ENCODE measurements at regions not wholly inside any gene's neighbourhood (a gene's known extent, or its start where the extent isn't known, plus 50 kb on each side); places are given as distances from the start of the nearest gene placed in this dataset.

DNA sequence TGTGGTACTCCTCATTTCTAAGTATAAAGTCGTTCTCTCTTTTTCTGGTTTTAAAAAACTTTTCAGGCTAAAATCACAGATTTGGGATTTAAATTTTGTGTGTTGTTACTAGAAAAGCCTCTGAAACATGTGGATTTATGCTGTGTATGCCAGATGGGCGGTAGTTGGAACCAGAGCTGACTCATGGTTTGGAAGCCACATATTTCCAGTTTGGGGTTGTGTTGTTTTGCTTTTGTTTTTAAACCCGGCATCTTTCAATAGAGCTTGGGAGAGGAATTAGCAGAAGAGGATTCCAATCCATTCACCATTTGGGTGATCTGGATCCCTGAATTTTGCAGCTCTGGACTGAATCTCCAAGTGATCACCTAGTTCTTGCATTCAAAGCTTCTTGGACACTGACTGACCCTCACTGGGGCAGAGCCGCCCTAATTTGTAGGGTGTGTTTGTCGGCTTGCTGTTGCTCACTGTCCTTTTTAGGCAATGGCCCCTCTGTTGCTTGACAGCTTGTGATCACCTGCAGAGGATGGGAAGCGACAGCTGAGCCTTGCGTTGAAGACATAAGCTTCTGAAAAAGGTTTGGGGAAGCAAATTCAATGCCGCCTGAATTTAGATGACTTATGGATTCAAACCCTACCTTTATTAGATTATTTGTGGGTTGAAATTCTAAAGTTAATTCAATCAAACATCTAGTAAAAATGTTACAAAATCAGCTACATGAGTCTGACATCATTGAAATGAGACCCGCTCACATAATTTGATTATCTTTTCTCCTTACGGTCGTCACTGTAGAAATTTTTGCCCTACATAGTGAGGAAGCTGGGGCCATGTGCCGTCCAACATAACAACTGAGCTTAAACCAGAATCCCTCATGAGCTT, 79.9 kb upstream of the CD83 start:
- H3K9me3 ChIP-seq, result no peaks in the 10 kb centered on the region
- no peaks in the 10 kb centered on the region for H3K4me1 ChIP-seq
- no peaks in the 10 kb centered on the region for H3K36me3 ChIP-seq
- 71 to 83% (median 80%) methylated on average over 12 of the region's 12 CpGs for WGBS, 5 donors
- H3K4me3 ChIP-seq, result no peak overlapping the region
- TF ChIP-seq, protein P1, sequence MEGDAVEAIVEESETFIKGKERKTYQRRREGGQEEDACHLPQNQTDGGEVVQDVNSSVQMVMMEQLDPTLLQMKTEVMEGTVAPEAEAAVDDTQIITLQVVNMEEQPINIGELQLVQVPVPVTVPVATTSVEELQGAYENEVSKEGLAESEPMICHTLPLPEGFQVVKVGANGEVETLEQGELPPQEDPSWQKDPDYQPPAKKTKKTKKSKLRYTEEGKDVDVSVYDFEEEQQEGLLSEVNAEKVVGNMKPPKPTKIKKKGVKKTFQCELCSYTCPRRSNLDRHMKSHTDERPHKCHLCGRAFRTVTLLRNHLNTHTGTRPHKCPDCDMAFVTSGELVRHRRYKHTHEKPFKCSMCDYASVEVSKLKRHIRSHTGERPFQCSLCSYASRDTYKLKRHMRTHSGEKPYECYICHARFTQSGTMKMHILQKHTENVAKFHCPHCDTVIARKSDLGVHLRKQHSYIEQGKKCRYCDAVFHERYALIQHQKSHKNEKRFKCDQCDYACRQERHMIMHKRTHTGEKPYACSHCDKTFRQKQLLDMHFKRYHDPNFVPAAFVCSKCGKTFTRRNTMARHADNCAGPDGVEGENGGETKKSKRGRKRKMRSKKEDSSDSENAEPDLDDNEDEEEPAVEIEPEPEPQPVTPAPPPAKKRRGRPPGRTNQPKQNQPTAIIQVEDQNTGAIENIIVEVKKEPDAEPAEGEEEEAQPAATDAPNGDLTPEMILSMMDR (IDR thresholded peaks at IDR 0.05), result no peak
- TF ChIP-seq POLR2A (IDR thresholded peaks at IDR 0.05) (no peak), EP300 (IDR thresholded peaks at IDR 0.05) (no peak), POLR2AphosphoS5 (IDR thresholded peaks at IDR 0.05) (no peak)
- no peak overlapping the region for H3K27ac ChIP-seq
- DNase-seq, result peak in 1 of 2 donors; percentile 55
- peaks cover 0 to 29% (median 0%) of the 10 kb centered on the region in 3 donors for H3K27me3 ChIP-seq
- intact Hi-C loops (cut with DNase I; ENCODE audit: low total_unique reads), result no loop called here

GRCh38 chr6:14038467-14039437, 78.8 kb upstream of the CD83 start:
- peak in 1 of 2 donors; percentile 44 for DNase-seq
- H3K27ac ChIP-seq, result no peak overlapping the region
- H3K9me3 ChIP-seq, result no peaks in the 10 kb centered on the region
- H3K4me3 ChIP-seq, result no peak overlapping the region
- intact Hi-C loops (cut with DNase I; ENCODE audit: low total_unique reads), result no loop called here
- H3K4me1 ChIP-seq, result no peaks in the 10 kb centered on the region
- no peaks in the 10 kb centered on the region for H3K36me3 ChIP-seq
- WGBS, 5 donors, result 40 to 51% (median 43%) methylated on average over 8 of the region's 8 CpGs
- TF ChIP-seq POLR2A (IDR thresholded peaks at IDR 0.05), result no peak
- TF ChIP-seq POLR2AphosphoS5 (IDR thresholded peaks at IDR 0.05), result no peak
- TF ChIP-seq EP300 (IDR thresholded peaks at IDR 0.05), result no peak
- TF ChIP-seq, protein P1 (IDR thresholded peaks at IDR 0.05), result no peak
- H3K27me3 ChIP-seq, result peaks cover 0 to 19% (median 6%) of the 10 kb centered on the region in 3 donors

DNA sequence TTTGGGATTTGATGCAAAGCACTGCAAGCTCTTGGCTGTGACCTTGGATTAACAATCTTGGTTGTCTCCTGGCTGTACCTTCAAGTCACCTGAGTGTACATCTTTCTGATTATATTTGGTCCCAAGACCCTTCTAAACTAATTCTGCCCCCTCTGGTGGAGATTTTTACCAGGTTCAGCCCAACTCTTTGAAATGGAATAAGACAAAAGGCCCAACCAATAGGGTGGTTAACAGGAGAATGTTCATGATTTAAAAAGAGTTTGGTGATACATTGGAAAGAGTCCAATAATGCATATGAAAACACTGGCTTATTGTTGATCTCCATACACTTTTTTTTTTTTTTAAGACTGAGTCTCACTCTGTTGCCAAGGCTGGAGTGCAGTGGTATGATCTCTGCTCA, 77.5 kb upstream of the CD83 start:
- Histone ChIP-seq H3K9me3 (no peaks in the 10 kb centered on the region), H3K27ac (no peak overlapping the region), H3K27me3 (peaks cover 0 to 14% (median 6%) of the 10 kb centered on the region in 3 donors), H3K36me3 (no peaks in the 10 kb centered on the region), H3K4me1 (no peaks in the 10 kb centered on the region), H3K4me3 (no peak overlapping the region)
- no peak for DNase-seq
- no peak for TF ChIP-seq POLR2AphosphoS5 (IDR thresholded peaks at IDR 0.05)
- TF ChIP-seq, protein P1 (IDR thresholded peaks at IDR 0.05), result no peak
- no peak for TF ChIP-seq POLR2A (IDR thresholded peaks at IDR 0.05)
- no peak for TF ChIP-seq EP300 (IDR thresholded peaks at IDR 0.05)
- intact Hi-C loops (cut with DNase I; ENCODE audit: low total_unique reads), result loop anchor here (10.0 kb wide), 1 partner anchor 125 kb away; no protein-coding TSS in a partner anchor

DNA sequence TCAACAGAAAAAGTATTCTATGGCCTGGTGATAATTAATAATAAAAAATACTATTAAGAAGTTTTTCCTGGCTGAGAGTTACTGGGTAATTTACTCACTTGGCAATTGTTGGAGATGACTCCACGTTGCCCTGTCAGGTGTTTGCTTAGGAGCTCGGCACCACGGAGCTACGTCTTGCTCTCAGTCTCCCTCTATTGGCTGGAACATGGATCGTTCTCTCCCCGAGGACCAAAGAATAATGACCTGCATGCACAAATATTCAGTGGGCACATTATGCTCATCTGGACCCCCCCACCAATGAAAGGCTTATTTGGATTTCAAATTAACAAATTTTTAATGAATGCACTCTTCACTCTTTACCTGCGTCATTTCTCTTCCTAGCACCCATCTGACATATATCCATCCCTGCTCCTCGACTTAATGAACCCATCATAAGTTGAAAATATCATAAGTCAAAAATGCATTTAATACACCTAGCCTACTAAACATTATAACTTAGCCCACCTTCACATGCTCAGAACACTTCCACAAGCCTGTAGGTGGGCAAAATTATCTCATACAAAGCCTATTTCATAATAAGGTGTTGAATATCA, 71.0 kb upstream of the CD83 start:
- 19 to 22% (median 20%) methylated on average over 8 of the region's 8 CpGs for WGBS, 5 donors
- TF ChIP-seq EP300 (IDR thresholded peaks at IDR 0.05), result no peak
- TF ChIP-seq, protein P1 (IDR thresholded peaks at IDR 0.05), result peak in 4 of 7 experiments; percentile 42 to 53 (median 48)
- TF ChIP-seq POLR2AphosphoS5 (IDR thresholded peaks at IDR 0.05), result no peak
- no peaks in the 10 kb centered on the region for H3K36me3 ChIP-seq
- H3K27me3 ChIP-seq, result peaks cover 0 to 38% (median 10%) of the 10 kb centered on the region in 3 donors
- intact Hi-C loops (cut with DNase I; ENCODE audit: low total_unique reads), result loop anchor here (10.0 kb wide), 1 partner anchor 132 kb away; no protein-coding TSS in a partner anchor
- no peak overlapping the region for H3K4me3 ChIP-seq
- no peaks in the 10 kb centered on the region for H3K9me3 ChIP-seq
- no peak overlapping the region for H3K27ac ChIP-seq
- H3K4me1 ChIP-seq, result peaks cover 0 to 4% (median 0%) of the 10 kb centered on the region in 4 donors
- peak; percentile 54 to 79 for DNase-seq

Measured in stomach (tissue), 8 donors.